ENCODE measurements at regions not wholly inside any gene's neighbourhood (a gene's known extent, or its start where the extent isn't known, plus 50 kb on each side); places are given as distances from the start of the nearest gene placed in this dataset.

DNA sequence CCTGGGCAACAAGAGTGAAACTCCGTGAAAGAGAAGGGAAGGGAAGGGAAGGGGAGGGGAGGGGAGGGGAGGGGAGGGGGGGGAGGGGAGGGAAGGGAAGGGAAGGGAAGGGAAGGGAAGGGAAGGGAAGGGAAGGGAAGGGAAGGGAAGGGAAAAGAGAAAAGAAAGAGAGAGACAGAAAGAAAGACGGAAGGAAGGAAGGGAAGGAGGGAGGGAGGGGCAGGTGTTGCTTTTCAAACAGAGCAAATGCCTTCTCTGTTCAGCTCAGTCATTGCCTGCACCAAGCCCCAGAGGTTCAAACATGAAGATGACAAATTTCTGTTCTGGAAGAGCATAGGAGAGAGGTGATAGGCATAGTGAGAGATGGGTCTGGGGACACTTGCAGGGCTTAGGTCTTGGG is 330.0 kb downstream of the DRD1 start:
- H3K4me1 ChIP-seq (ENCODE audit: insufficient read depth, low read length, poor library complexity, severe bottlenecking) = no peaks in the 10 kb centered on the region
- DNase-seq (ENCODE audit: low spot score) = no peak
- no TSS peak for BruUV-seq (replicated peaks)
- intact Hi-C loops (cut with micrococcal nuclease; ENCODE audit: unreplicated experiment) = no loop called here
- H3K27ac ChIP-seq (ENCODE audit: low read depth, low read length, poor library complexity, severe bottlenecking) = no peak overlapping the region
- no peaks in the 10 kb centered on the region for H3K9me3 ChIP-seq (ENCODE audit: low read depth, low read length, poor library complexity, severe bottlenecking)
- H3K4me3 ChIP-seq (ENCODE audit: low read depth, low read length, poor library complexity, severe bottlenecking) = no peak overlapping the region
- POLR2A ChIA-PET (ENCODE audit: low non-redundant PET) = no interaction called here
- H3K27me3 ChIP-seq (replicated peaks; ENCODE audit: insufficient read depth, low read depth, low read length, poor library complexity) = peaks cover 26% of the 10 kb centered on the region
- CTCF ChIA-PET = no interaction called here
- TF ChIP-seq, protein P1, sequence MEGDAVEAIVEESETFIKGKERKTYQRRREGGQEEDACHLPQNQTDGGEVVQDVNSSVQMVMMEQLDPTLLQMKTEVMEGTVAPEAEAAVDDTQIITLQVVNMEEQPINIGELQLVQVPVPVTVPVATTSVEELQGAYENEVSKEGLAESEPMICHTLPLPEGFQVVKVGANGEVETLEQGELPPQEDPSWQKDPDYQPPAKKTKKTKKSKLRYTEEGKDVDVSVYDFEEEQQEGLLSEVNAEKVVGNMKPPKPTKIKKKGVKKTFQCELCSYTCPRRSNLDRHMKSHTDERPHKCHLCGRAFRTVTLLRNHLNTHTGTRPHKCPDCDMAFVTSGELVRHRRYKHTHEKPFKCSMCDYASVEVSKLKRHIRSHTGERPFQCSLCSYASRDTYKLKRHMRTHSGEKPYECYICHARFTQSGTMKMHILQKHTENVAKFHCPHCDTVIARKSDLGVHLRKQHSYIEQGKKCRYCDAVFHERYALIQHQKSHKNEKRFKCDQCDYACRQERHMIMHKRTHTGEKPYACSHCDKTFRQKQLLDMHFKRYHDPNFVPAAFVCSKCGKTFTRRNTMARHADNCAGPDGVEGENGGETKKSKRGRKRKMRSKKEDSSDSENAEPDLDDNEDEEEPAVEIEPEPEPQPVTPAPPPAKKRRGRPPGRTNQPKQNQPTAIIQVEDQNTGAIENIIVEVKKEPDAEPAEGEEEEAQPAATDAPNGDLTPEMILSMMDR (conservative IDR thresholded peaks at IDR 0.05; ENCODE audit: low read depth, low read length) = no peak
- no peak for TF ChIP-seq EZH2 (IDR thresholded peaks at IDR 0.05; ENCODE audit: borderline replicate concordance, low read depth, low read length, poor library complexity, severe bottlenecking)
- H3K36me3 ChIP-seq (ENCODE audit: insufficient read depth, low read length, poor library complexity, severe bottlenecking) = no peaks in the 10 kb centered on the region

DNA sequence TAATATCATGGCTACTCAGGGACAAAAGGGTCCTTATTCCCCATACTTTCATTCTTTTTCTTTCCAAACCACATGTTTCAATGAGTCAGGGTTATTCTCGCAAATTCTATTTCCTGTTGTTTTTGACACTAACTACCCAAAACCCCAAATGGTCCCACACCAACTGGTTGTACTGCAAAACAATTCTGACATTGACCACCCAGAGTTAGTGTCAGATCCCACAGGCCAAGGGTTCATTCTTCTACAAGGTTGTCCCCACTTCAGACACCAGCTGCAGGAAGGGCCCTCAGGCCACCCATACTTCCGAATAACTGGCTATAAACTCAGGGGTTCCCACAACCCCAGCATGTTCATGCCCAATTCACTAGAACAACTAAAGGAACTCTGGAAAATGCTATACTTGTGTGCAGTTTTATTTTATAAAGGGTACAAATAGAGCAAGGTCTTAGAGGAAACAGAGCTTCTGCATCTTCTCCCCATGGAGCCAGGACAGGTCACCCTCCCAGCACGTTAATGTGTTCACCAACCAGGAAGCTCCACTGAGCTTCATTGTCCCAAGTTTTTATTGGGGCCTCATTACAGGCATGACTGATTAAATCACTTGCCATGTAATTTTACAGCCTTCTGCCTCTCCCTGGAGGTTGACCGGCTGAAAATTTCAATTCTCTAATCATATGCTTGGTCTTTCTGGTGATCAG is 334.8 kb downstream of the DRD1 start:
- H3K4me3 ChIP-seq (ENCODE audit: low read depth, low read length, poor library complexity, severe bottlenecking) = no peak overlapping the region
- H3K9me3 ChIP-seq (ENCODE audit: low read depth, low read length, poor library complexity, severe bottlenecking) = no peaks in the 10 kb centered on the region
- no peak overlapping the region for H3K27ac ChIP-seq (ENCODE audit: low read depth, low read length, poor library complexity, severe bottlenecking)
- H3K27me3 ChIP-seq (replicated peaks; ENCODE audit: insufficient read depth, low read depth, low read length, poor library complexity) = peaks cover 4% of the 10 kb centered on the region
- intact Hi-C loops (cut with micrococcal nuclease; ENCODE audit: unreplicated experiment) = no loop called here
- BruUV-seq (replicated peaks) = no TSS peak
- POLR2A ChIA-PET (ENCODE audit: low non-redundant PET) = no interaction called here
- no peak for TF ChIP-seq EZH2 (IDR thresholded peaks at IDR 0.05; ENCODE audit: borderline replicate concordance, low read depth, low read length, poor library complexity, severe bottlenecking)
- TF ChIP-seq, protein P1 (conservative IDR thresholded peaks at IDR 0.05; ENCODE audit: low read depth, low read length) = no peak
- H3K36me3 ChIP-seq (ENCODE audit: insufficient read depth, low read length, poor library complexity, severe bottlenecking) = no peaks in the 10 kb centered on the region
- no peak for DNase-seq (ENCODE audit: low spot score)
- CTCF ChIA-PET = no interaction called here
- no peaks in the 10 kb centered on the region for H3K4me1 ChIP-seq (ENCODE audit: insufficient read depth, low read length, poor library complexity, severe bottlenecking)

DNA sequence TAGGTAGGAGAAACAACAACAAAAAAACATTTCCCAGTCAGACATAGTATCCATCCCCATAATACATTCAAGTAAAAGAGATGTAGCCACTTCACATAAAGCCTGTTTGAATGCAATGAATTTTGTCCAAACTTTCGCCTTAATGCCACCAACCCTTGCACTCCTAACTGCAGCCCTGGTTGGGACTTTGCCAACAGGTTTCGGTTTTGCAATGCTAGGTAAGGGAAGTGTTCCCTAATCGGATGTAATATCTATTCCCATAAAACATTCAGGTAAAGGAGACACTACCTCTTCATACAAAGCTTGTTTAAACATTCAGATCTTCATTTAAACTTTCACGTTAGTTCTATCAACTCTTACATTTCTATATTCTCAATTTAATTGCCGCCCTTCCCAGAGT is 336.1 kb downstream of the DRD1 start:
- no peak for DNase-seq (ENCODE audit: low spot score)
- Histone ChIP-seq H3K4me1 (ENCODE audit: insufficient read depth, low read length, poor library complexity, severe bottlenecking) (no peaks in the 10 kb centered on the region), H3K27me3 (replicated peaks; ENCODE audit: insufficient read depth, low read depth, low read length, poor library complexity) (peaks cover 4% of the 10 kb centered on the region), H3K27ac (ENCODE audit: low read depth, low read length, poor library complexity, severe bottlenecking) (no peak overlapping the region), H3K36me3 (ENCODE audit: insufficient read depth, low read length, poor library complexity, severe bottlenecking) (no peaks in the 10 kb centered on the region), H3K4me3 (ENCODE audit: low read depth, low read length, poor library complexity, severe bottlenecking) (no peak overlapping the region), H3K9me3 (ENCODE audit: low read depth, low read length, poor library complexity, severe bottlenecking) (no peaks in the 10 kb centered on the region)
- intact Hi-C loops (cut with micrococcal nuclease; ENCODE audit: unreplicated experiment) = no loop called here
- POLR2A ChIA-PET (ENCODE audit: low non-redundant PET) = no interaction called here
- CTCF ChIA-PET = no interaction called here
- no TSS peak for BruUV-seq (replicated peaks)
- TF ChIP-seq EZH2 (IDR thresholded peaks at IDR 0.05; ENCODE audit: borderline replicate concordance, low read depth, low read length, poor library complexity, severe bottlenecking) = no peak
- TF ChIP-seq, protein P1 (conservative IDR thresholded peaks at IDR 0.05; ENCODE audit: low read depth, low read length) = no peak

Data from A673 (cell line).